PC-9 (cell line): ENCODE measurements at regions not wholly inside any gene's neighbourhood (a gene's known extent, or its start where the extent isn't known, plus 50 kb on each side); places are given as distances from the start of the nearest gene placed in this dataset.

Experiments
- EZH2 ChIP-seq: fragments of 200-600 bp; sonication (generic); IDR thresholded peaks from 2 replicates; pipeline ENCODE4 v1.8.0; 2017; ENCODE audit warnings: antibody characterized with exemption, low read depth
- TF ChIP-seq, protein P1 (sequence below): fragments of 200-600 bp; sonication (generic); conservative IDR thresholded peaks from 2 replicates; pipeline ENCODE4 v1.6.1; 2017; ENCODE audit warnings: mixed run types, antibody characterized with exemption, mild to moderate bottlenecking, moderate library complexity

DNA sequence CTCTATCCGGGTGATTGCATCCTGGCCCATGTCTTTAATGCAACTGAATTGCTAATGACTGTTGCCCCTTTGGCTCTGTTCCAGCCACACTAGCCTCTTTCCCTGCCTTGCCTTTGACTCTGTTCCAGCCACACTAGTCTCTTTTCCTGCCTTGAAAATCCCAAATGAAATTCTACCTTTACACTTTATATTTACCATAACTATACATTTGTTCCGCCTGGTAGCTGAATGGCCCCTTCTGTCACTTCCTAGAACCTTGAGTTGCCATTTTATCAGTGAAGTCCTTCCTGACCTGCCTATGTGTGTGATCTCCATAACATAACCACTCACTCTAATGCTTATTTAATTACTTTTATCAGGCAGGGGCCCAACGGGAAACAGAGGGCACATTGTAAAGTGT lies 1120.4 kb upstream of the WWC1 start:
- no peak for TF ChIP-seq EZH2
- TF ChIP-seq, protein P1, sequence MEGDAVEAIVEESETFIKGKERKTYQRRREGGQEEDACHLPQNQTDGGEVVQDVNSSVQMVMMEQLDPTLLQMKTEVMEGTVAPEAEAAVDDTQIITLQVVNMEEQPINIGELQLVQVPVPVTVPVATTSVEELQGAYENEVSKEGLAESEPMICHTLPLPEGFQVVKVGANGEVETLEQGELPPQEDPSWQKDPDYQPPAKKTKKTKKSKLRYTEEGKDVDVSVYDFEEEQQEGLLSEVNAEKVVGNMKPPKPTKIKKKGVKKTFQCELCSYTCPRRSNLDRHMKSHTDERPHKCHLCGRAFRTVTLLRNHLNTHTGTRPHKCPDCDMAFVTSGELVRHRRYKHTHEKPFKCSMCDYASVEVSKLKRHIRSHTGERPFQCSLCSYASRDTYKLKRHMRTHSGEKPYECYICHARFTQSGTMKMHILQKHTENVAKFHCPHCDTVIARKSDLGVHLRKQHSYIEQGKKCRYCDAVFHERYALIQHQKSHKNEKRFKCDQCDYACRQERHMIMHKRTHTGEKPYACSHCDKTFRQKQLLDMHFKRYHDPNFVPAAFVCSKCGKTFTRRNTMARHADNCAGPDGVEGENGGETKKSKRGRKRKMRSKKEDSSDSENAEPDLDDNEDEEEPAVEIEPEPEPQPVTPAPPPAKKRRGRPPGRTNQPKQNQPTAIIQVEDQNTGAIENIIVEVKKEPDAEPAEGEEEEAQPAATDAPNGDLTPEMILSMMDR, result no peak
